MV-4-11 (cell line): ENCODE measurements at regions not wholly inside any gene's neighbourhood (a gene's known extent, or its start where the extent isn't known, plus 50 kb on each side); places are given as distances from the start of the nearest gene placed in this dataset.
"Not testable (repeated sequence)": the region's sequence is repeated elsewhere in the genome, so short reads cannot be mapped to it uniquely, and the experiment has no call there.

Experiments used
- DNase-seq: peaks from one replicate; lab custom pipeline; 2025; lab: John Stamatoyannopoulos, UW

GRCh38 chr13:64684108-64684507 is 2546.0 kb downstream of the PCDH9 start:
- no peak for DNase-seq

DNA sequence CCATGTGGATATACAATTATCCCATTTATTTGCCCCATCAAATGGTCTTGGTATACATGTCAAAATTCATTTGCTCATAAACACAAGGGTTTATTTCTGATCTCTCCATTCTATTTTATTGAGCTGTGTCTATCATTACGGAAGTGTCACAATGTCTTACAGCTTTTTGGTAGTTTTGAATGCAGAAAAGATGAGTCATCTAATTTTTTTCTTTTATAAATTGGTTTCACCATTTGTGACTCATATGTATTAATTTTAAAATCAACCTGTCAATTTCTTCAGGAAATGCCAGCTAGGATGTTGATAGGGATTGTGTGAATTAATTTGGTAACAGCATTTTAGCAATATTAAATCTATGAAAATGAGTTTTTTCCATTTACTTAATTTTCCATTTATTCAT is 2549.4 kb downstream of the PCDH9 start:
- no peak for DNase-seq

GRCh38 chr13:64675255-64675892 is 2554.8 kb downstream of the PCDH9 start:
- no peak for DNase-seq

DNA sequence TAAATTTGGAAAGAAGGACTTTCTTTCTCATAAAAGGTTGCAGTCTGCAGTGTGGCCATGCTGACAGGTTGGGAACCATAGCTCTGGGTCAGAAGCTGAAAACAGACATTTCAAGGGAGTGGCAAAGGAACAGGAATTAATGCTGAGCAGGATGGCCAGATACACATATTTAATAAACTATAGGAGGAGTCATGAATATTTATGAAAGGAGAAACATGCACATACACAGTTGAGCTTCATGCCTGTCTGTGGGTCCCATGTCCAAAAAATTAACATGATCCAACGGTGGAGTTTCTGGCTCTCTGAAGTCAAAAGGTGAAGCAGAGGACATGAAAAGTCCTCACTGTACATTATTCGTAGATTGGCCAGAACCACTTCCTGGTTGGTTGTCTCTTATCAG is 2556.0 kb downstream of the PCDH9 start:
- no peak for DNase-seq

- no peak for DNase-seq
These were observed 2557.4 kb downstream of the PCDH9 start for GRCh38 chr13:64672751-64673150.

DNA sequence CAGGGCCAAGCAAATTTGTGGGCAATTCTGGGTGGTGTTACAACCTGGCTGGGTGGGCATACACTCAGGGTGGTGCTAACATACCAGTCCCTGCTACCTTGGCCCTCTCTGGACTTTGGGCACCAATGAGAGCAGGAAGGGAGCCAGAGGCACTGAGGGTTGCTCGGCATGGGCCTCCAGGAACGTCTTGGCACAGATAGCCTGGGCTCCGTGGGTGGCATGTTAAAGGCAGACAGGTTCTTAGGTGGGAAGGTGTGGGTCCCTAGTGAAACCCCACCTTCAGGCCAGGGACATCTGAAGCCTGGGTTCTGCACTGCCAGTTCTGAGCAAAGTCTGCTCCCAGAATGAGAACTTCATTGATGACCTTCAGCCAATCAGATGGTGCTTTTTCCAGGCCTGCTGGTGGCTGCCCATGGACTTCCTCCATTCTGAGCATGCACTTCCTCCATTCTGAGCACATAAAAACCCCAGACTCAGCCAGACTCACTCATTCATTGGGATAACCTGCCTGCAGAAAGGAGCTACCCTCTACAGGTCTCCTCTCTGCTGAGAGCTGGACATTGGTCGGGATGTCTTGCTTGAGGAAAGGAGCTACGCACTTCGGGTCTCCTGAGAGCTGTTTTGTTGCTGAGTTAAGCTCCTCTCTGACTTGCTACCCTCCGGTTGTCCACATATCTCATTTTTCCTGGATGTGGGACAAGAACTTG is 2567.1 kb downstream of the PCDH9 start:
- DNase-seq, result no peak

DNA sequence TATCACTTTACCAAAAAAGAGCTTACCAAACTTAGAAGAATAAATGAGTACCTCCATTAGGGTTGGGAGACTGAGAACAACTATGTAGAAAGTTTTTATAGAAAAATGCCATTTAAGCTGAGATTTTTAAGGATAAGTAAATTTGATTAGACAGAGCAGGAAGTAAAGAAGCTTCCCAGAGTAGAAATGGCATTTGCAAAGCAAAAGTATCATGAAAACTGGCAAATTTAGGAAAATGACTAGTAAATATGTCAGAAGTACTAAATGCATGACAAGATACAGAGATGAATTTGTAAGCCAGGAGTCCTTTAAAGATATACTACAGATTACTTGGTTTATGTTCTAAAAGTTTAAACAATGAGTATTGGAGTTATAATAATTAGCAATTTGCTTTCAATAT is 2581.8 kb downstream of the PCDH9 start:
- DNase-seq, result no peak

GRCh38 chr13:64643066-64643465 is 2587.1 kb downstream of the PCDH9 start:
- DNase-seq, result no peak

GRCh38 chr13:64640002-64640401 is 2590.1 kb downstream of the PCDH9 start:
- no peak for DNase-seq

- no peak for DNase-seq
These were observed 2590.9 kb downstream of the PCDH9 start for GRCh38 chr13:64639206-64639605.

- no peak for DNase-seq
These were observed 2596.2 kb downstream of the PCDH9 start for GRCh38 chr13:64633948-64634347.

DNA sequence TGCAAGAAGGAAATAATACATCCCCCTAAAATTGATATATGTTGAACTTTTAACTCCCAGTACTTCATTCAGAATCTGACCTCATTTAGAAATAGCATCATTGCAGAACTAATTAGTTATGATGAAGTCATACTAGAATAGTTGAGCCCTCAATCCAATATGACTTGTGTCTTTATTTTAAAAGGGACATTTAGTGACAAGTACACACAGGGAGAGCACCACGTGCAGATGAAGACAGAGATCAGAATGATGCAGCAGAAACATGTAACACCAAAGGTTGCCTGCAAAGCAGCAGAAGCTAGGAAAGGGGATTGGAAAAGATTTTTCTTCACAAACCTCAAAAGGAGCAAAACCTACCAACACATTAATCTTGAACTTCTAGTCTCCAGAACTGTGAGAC is 2602.5 kb downstream of the PCDH9 start:
- no peak for DNase-seq

- no peak for DNase-seq
These were observed 2604.0 kb downstream of the PCDH9 start for GRCh38 chr13:64626105-64626504.

DNA sequence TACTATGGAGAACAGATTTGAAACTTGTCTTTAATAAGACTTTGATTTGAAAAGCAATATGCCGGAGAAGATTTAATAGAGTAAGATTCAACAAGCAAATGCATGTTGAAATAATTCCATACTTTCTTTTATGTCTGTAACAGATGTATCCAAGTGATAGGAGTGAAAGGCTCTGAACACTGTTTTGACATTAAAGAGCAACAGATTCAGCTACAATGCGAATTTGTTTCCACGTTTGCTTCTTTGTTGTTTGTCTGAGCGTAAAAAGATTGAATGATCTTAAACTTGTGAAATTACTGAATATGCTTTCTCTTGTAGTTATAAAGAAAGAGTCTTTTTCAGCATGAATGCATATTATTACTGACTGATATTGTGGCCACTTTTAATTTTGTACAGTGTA is 2612.9 kb downstream of the PCDH9 start:
- no peak for DNase-seq

GRCh38 chr13:64591971-64592370 is 2638.2 kb downstream of the PCDH9 start:
- DNase-seq, result peak; percentile 26

- DNase-seq, result no peak
These were observed 2650.8 kb downstream of the PCDH9 start for GRCh38 chr13:64579331-64579730.

GRCh38 chr13:64568748-64569147 is 2661.4 kb downstream of the PCDH9 start:
- DNase-seq, result no peak

DNA sequence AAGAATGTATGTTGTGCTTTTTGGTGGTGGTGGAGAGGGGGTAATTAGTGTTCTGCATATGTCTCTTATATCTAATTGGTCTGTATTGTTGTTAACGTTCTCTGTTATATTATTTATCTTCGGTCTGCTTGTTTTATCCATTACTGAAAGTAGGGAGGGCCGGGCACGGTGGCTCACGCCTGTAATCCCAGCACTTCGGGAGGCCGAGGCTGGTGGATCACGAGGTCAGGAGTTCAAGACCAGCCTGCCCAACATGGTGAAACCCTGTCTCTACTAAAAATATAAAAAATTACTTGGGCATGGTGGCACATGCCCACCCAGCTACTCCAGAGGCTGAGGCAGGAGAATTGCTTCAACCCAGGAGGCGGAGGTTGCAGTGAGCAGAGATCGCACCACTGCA is 2672.1 kb downstream of the PCDH9 start:
- DNase-seq, result not testable (repeated sequence)

GRCh38 chr13:64556376-64556775 is 2673.8 kb downstream of the PCDH9 start:
- no peak for DNase-seq

GRCh38 chr13:64553411-64554129 is 2676.6 kb downstream of the PCDH9 start:
- DNase-seq, result peak; percentile 69

- DNase-seq, result no peak
These were observed 2678.4 kb downstream of the PCDH9 start for GRCh38 chr13:64551755-64552154.

DNA sequence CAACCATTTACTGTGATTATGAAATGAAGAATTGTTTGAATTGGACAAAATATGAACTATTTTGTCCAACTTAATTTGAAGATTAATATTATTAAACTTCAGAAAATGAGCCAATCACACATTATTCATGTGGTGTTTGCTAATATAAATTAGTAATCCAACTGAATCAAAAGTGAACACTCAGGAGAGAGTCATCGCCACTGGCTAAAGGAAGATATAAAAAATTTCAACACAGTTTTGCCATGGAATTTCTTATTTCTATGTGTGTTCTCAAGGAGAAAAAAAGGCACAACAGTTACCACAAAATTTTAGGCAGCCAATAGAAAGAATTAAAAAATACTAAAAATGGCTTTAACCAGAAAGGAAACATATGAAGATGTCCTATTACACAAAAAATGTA is 2683.8 kb downstream of the PCDH9 start:
- no peak for DNase-seq

DNA sequence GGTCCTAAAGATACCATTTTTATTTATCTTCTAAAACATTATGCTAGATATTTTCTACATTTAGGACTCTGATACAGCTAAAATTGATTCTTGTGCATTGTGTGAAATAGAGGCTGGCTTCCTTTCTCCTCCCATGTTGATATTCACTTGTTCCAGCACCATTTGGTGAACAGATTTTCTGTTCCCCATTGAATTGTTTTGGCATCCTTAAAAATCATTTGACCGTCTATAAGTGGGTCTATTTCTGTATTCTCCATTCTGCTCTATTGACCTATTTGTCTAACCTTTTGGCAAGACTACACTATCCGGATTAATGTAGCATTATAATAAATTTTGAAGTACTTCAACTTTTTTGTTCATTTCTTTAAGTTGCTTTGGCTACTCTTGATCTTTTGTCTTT is 2689.2 kb downstream of the PCDH9 start:
- no peak for DNase-seq
